Astrocyte (in vitro differentiated cells and primary cell): ENCODE measurements at regions not wholly inside any gene's neighbourhood (a gene's known extent, or its start where the extent isn't known, plus 50 kb on each side); places are given as distances from the start of the nearest gene placed in this dataset.
A peak's percentile ranks its signal among the peaks of the same experiment; 100 is the strongest.

Source experiments
- DNase-seq: peaks from one replicate; pipeline ENCODE4 v3.0.0-alpha.2; 2010; ENCODE audit warnings: low read depth
- FAIRE-seq: peaks from 2 replicates; lab custom pipeline; 2011; peaks lifted over from hg19 to GRCh38; lab: Jason Lieb, UNC
- H2AFZ ChIP-seq: 2 replicates; pipeline ENCODE4 v1.6.0; 2012; ENCODE audit warnings: low read depth, low read length, inconsistent platforms
- H3K27ac ChIP-seq: 2 replicates; pipeline ENCODE4 v1.5.1; 2011; ENCODE audit warnings: low read depth, low read length, inconsistent platforms
- H3K27me3 ChIP-seq: 2 replicates; pipeline ENCODE4 v1.6.0; 2011; ENCODE audit warnings: low read length, inconsistent platforms; ENCODE audit not compliant: insufficient read depth
- H3K36me3 ChIP-seq: 2 replicates; pipeline ENCODE4 v1.5.1; 2011; ENCODE audit warnings: low read length, inconsistent platforms; ENCODE audit not compliant: insufficient read depth
- H3K4me1 ChIP-seq: 2 replicates; pipeline ENCODE4 v1.5.1; 2011; ENCODE audit warnings: low read length, inconsistent platforms; ENCODE audit not compliant: insufficient read depth
- H3K4me2 ChIP-seq: 2 replicates; pipeline ENCODE4 v1.6.0; 2012; ENCODE audit warnings: low read length, inconsistent platforms
- H3K4me3 ChIP-seq: 2 replicates; pipeline ENCODE4 v1.5.1; 2011; ENCODE audit warnings: low read depth, mild to moderate bottlenecking, low read length, inconsistent platforms; ENCODE audit not compliant: insufficient read depth
- H3K79me2 ChIP-seq: 2 replicates; pipeline ENCODE4 v1.6.0; 2012; ENCODE audit warnings: mild to moderate bottlenecking, low read length, inconsistent platforms; ENCODE audit not compliant: insufficient read depth
- H3K9ac ChIP-seq: 2 replicates; pipeline ENCODE4 v1.6.0; 2012; ENCODE audit warnings: mild to moderate bottlenecking, low read length, inconsistent platforms
- H3K9me3 ChIP-seq: 2 replicates; pipeline ENCODE4 v1.5.1; 2012; ENCODE audit warnings: low read depth, mild to moderate bottlenecking, low read length, inconsistent platforms; ENCODE audit not compliant: insufficient read depth
- H4K20me1 ChIP-seq: 2 replicates; pipeline ENCODE4 v1.6.0; 2012; ENCODE audit warnings: low read length, inconsistent platforms; ENCODE audit not compliant: insufficient read depth
- H3K27ac Mint-ChIP-seq: one replicate; pipeline ENCODE4 v1.8.0; 2021; ENCODE audit warnings: mild to moderate bottlenecking, mixed read lengths; ENCODE audit not compliant: unreplicated experiment
- H3K27me3 Mint-ChIP-seq: one replicate; pipeline ENCODE4 v1.8.0; 2021; ENCODE audit warnings: low read depth, mixed read lengths; ENCODE audit not compliant: unreplicated experiment
- H3K36me3 Mint-ChIP-seq: one replicate; pipeline ENCODE4 v1.8.0; 2021; ENCODE audit warnings: low read depth, mixed read lengths; ENCODE audit not compliant: unreplicated experiment
- H3K4me1 Mint-ChIP-seq: one replicate; pipeline ENCODE4 v1.8.0; 2021; ENCODE audit warnings: low read depth, mixed read lengths; ENCODE audit not compliant: unreplicated experiment
- H3K4me3 Mint-ChIP-seq: one replicate; pipeline ENCODE4 v1.8.0; 2021; ENCODE audit warnings: mild to moderate bottlenecking, moderate library complexity, mixed read lengths; ENCODE audit not compliant: unreplicated experiment
- H3K9me3 Mint-ChIP-seq: one replicate; pipeline ENCODE4 v1.8.0; 2021; ENCODE audit warnings: mild to moderate bottlenecking, mixed read lengths; ENCODE audit not compliant: unreplicated experiment
- EZH2 ChIP-seq: IDR thresholded peaks from 2 replicates; pipeline ENCODE4 v1.6.1; 2012; ENCODE audit warnings: mild to moderate bottlenecking, low read length, inconsistent platforms; ENCODE audit not compliant: insufficient read depth
- TF ChIP-seq, protein P1 (sequence below): IDR thresholded peaks from 2 replicates; pipeline ENCODE4 v1.5.1; 2011; ENCODE audit warnings: low read depth, mild to moderate bottlenecking, inconsistent platforms, low read length, moderate library complexity; ENCODE audit not compliant: insufficient read depth

GRCh38 chr3:102529452-102529851 is 94.6 kb downstream of the ZPLD1 start:
- DNase-seq (no peak), FAIRE-seq (no peak)
- Mint-ChIP-seq H3K4me1 (peaks cover 17% of the 10 kb centered on the region), H3K36me3 (no peaks in the 10 kb centered on the region), H3K9me3 (no peaks in the 10 kb centered on the region), H3K4me3 (no peak overlapping the region), H3K27me3 (no peaks in the 10 kb centered on the region), H3K27ac (no peak overlapping the region)
- no peak for TF ChIP-seq EZH2
- TF ChIP-seq, protein P1, sequence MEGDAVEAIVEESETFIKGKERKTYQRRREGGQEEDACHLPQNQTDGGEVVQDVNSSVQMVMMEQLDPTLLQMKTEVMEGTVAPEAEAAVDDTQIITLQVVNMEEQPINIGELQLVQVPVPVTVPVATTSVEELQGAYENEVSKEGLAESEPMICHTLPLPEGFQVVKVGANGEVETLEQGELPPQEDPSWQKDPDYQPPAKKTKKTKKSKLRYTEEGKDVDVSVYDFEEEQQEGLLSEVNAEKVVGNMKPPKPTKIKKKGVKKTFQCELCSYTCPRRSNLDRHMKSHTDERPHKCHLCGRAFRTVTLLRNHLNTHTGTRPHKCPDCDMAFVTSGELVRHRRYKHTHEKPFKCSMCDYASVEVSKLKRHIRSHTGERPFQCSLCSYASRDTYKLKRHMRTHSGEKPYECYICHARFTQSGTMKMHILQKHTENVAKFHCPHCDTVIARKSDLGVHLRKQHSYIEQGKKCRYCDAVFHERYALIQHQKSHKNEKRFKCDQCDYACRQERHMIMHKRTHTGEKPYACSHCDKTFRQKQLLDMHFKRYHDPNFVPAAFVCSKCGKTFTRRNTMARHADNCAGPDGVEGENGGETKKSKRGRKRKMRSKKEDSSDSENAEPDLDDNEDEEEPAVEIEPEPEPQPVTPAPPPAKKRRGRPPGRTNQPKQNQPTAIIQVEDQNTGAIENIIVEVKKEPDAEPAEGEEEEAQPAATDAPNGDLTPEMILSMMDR: peak; percentile 17
- Histone ChIP-seq H2AFZ (no peak overlapping the region), H3K79me2 (no peaks in the 10 kb centered on the region), H3K27ac (no peak overlapping the region), H3K4me3 (no peak overlapping the region), H3K4me2 (no peak overlapping the region), H3K27me3 (no peaks in the 10 kb centered on the region), H3K9ac (no peak overlapping the region), H3K9me3 (no peaks in the 10 kb centered on the region), H4K20me1 (no peaks in the 10 kb centered on the region), H3K4me1 (no peaks in the 10 kb centered on the region), H3K36me3 (no peaks in the 10 kb centered on the region)

DNA sequence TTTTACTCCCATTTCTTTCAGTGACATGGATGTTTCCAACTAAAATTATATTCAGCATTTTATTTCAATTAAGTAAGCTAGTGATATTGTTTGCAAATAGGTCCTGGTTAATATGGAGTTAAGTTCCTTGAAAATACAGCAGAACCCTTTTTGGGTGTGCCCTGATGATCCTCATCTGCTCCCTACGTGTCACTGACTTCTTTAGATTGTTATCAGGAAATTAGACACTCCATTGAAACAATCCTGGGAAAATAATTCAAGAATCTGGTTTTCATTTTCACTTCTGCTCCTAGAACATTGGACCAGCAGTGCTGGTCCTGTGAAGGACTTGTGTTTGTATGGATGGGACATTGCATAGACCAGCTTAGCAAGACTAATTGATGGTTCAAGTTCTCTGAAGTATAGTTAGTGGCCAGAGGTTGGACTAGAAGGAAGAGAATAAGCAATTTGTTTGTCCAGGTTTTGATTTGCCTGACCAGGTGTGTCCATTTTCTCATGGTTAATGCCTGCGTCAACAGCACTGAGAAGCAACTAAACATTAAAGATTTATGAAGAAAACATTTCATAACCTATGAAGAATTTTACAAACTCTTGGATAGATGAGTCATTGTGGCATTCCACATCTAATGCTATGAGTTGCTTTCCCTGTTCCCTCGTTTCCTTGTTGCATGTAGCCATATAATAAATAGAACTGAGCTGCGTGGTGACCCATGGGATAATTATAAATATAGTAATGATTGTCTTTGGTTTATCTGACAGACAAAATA is 95.8 kb downstream of the ZPLD1 start:
- Histone ChIP-seq H3K36me3 (no peaks in the 10 kb centered on the region), H3K4me1 (no peaks in the 10 kb centered on the region), H3K9me3 (no peaks in the 10 kb centered on the region), H3K9ac (no peak overlapping the region), H4K20me1 (no peaks in the 10 kb centered on the region), H3K27me3 (no peaks in the 10 kb centered on the region), H3K27ac (no peak overlapping the region), H2AFZ (no peak overlapping the region), H3K79me2 (no peaks in the 10 kb centered on the region), H3K4me2 (no peak overlapping the region), H3K4me3 (no peak overlapping the region)
- no peak for FAIRE-seq
- H3K27me3 Mint-ChIP-seq: no peaks in the 10 kb centered on the region
- H3K9me3 Mint-ChIP-seq: no peaks in the 10 kb centered on the region
- H3K4me3 Mint-ChIP-seq: no peak overlapping the region
- DNase-seq: peak; percentile 45
- H3K4me1 Mint-ChIP-seq: peaks cover 17% of the 10 kb centered on the region
- H3K27ac Mint-ChIP-seq: peak overlapping the region; percentile 21
- no peaks in the 10 kb centered on the region for H3K36me3 Mint-ChIP-seq
- TF ChIP-seq, protein P1: no peak
- TF ChIP-seq EZH2: no peak

GRCh38 chr3:102531686-102532085 is 96.9 kb downstream of the ZPLD1 start:
- no peaks in the 10 kb centered on the region for H3K27me3 Mint-ChIP-seq
- Histone ChIP-seq H3K4me3 (no peak overlapping the region), H2AFZ (no peak overlapping the region), H3K27me3 (no peaks in the 10 kb centered on the region), H3K9ac (no peak overlapping the region), H3K79me2 (no peaks in the 10 kb centered on the region), H4K20me1 (no peaks in the 10 kb centered on the region), H3K4me1 (no peaks in the 10 kb centered on the region), H3K36me3 (no peaks in the 10 kb centered on the region), H3K27ac (no peak overlapping the region), H3K9me3 (no peaks in the 10 kb centered on the region), H3K4me2 (no peak overlapping the region)
- FAIRE-seq: no peak
- H3K4me1 Mint-ChIP-seq: peaks cover 18% of the 10 kb centered on the region
- no peak overlapping the region for H3K4me3 Mint-ChIP-seq
- no peak overlapping the region for H3K27ac Mint-ChIP-seq
- H3K36me3 Mint-ChIP-seq: no peaks in the 10 kb centered on the region
- no peak for DNase-seq
- H3K9me3 Mint-ChIP-seq: no peaks in the 10 kb centered on the region
- TF ChIP-seq, protein P1: no peak
- no peak for TF ChIP-seq EZH2
